Astrocyte (in vitro differentiated cells and primary cell): ENCODE measurements at regions not wholly inside any gene's neighbourhood (a gene's known extent, or its start where the extent isn't known, plus 50 kb on each side); places are given as distances from the start of the nearest gene placed in this dataset.
A peak's percentile ranks its signal among the peaks of the same experiment; 100 is the strongest.
"Not testable (repeated sequence)": the region's sequence is repeated elsewhere in the genome, so short reads cannot be mapped to it uniquely, and the experiment has no call there.

ENCODE experiments used
- DNase-seq: peaks from one replicate; pipeline ENCODE4 v3.0.0-alpha.2; 2010; ENCODE audit warnings: low read depth
- FAIRE-seq: peaks from 2 replicates; lab custom pipeline; 2011; peaks lifted over from hg19 to GRCh38; lab: Jason Lieb, UNC
- H2AFZ ChIP-seq: 2 replicates; pipeline ENCODE4 v1.6.0; 2012; ENCODE audit warnings: low read depth, low read length, inconsistent platforms
- H3K27ac ChIP-seq: 2 replicates; pipeline ENCODE4 v1.5.1; 2011; ENCODE audit warnings: low read depth, low read length, inconsistent platforms
- H3K27me3 ChIP-seq: 2 replicates; pipeline ENCODE4 v1.6.0; 2011; ENCODE audit warnings: low read length, inconsistent platforms; ENCODE audit not compliant: insufficient read depth
- H3K36me3 ChIP-seq: 2 replicates; pipeline ENCODE4 v1.5.1; 2011; ENCODE audit warnings: low read length, inconsistent platforms; ENCODE audit not compliant: insufficient read depth
- H3K4me1 ChIP-seq: 2 replicates; pipeline ENCODE4 v1.5.1; 2011; ENCODE audit warnings: low read length, inconsistent platforms; ENCODE audit not compliant: insufficient read depth
- H3K4me2 ChIP-seq: 2 replicates; pipeline ENCODE4 v1.6.0; 2012; ENCODE audit warnings: low read length, inconsistent platforms
- H3K4me3 ChIP-seq: 2 replicates; pipeline ENCODE4 v1.5.1; 2011; ENCODE audit warnings: low read depth, mild to moderate bottlenecking, low read length, inconsistent platforms; ENCODE audit not compliant: insufficient read depth
- H3K79me2 ChIP-seq: 2 replicates; pipeline ENCODE4 v1.6.0; 2012; ENCODE audit warnings: mild to moderate bottlenecking, low read length, inconsistent platforms; ENCODE audit not compliant: insufficient read depth
- H3K9ac ChIP-seq: 2 replicates; pipeline ENCODE4 v1.6.0; 2012; ENCODE audit warnings: mild to moderate bottlenecking, low read length, inconsistent platforms
- H3K9me3 ChIP-seq: 2 replicates; pipeline ENCODE4 v1.5.1; 2012; ENCODE audit warnings: low read depth, mild to moderate bottlenecking, low read length, inconsistent platforms; ENCODE audit not compliant: insufficient read depth
- H4K20me1 ChIP-seq: 2 replicates; pipeline ENCODE4 v1.6.0; 2012; ENCODE audit warnings: low read length, inconsistent platforms; ENCODE audit not compliant: insufficient read depth
- H3K27ac Mint-ChIP-seq: one replicate; pipeline ENCODE4 v1.8.0; 2021; ENCODE audit warnings: mild to moderate bottlenecking, mixed read lengths; ENCODE audit not compliant: unreplicated experiment
- H3K27me3 Mint-ChIP-seq: one replicate; pipeline ENCODE4 v1.8.0; 2021; ENCODE audit warnings: low read depth, mixed read lengths; ENCODE audit not compliant: unreplicated experiment
- H3K36me3 Mint-ChIP-seq: one replicate; pipeline ENCODE4 v1.8.0; 2021; ENCODE audit warnings: low read depth, mixed read lengths; ENCODE audit not compliant: unreplicated experiment
- H3K4me1 Mint-ChIP-seq: one replicate; pipeline ENCODE4 v1.8.0; 2021; ENCODE audit warnings: low read depth, mixed read lengths; ENCODE audit not compliant: unreplicated experiment
- H3K4me3 Mint-ChIP-seq: one replicate; pipeline ENCODE4 v1.8.0; 2021; ENCODE audit warnings: mild to moderate bottlenecking, moderate library complexity, mixed read lengths; ENCODE audit not compliant: unreplicated experiment
- H3K9me3 Mint-ChIP-seq: one replicate; pipeline ENCODE4 v1.8.0; 2021; ENCODE audit warnings: mild to moderate bottlenecking, mixed read lengths; ENCODE audit not compliant: unreplicated experiment
- EZH2 ChIP-seq: IDR thresholded peaks from 2 replicates; pipeline ENCODE4 v1.6.1; 2012; ENCODE audit warnings: mild to moderate bottlenecking, low read length, inconsistent platforms; ENCODE audit not compliant: insufficient read depth
- TF ChIP-seq, protein P1 (sequence below): IDR thresholded peaks from 2 replicates; pipeline ENCODE4 v1.5.1; 2011; ENCODE audit warnings: low read depth, mild to moderate bottlenecking, inconsistent platforms, low read length, moderate library complexity; ENCODE audit not compliant: insufficient read depth

DNA sequence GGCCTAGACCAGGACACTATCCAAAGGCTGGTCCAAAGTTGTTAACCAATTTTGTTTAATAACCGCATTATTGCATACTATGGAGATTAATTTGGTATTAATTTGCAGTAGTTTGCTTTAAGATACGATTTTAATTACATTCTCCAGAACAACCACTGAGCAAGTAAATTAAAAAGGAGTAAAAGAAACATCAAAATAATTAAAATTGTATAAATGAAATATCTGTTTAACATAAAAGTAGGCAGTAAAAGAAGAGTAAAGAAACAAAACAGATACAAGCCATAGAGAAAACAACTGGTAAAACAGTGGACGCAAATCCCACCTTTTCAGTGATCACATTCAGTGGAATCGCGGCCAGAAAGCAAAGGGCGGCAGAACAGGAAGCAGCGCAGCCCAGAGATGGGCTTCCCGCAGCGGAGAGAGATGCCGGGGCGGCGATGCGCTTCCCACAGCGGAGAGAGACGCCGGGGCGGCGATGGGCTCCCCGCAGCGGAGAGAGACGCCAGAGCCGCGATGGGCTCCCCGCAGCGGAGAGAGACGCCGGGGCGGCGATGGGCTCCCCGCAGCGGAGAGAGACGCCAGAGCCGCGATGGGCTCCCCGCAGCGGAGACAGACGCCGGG lies 176.8 kb downstream of the RTP5 start:
- no peak overlapping the region for H3K27ac Mint-ChIP-seq
- no peak overlapping the region for H3K4me3 ChIP-seq

DNA sequence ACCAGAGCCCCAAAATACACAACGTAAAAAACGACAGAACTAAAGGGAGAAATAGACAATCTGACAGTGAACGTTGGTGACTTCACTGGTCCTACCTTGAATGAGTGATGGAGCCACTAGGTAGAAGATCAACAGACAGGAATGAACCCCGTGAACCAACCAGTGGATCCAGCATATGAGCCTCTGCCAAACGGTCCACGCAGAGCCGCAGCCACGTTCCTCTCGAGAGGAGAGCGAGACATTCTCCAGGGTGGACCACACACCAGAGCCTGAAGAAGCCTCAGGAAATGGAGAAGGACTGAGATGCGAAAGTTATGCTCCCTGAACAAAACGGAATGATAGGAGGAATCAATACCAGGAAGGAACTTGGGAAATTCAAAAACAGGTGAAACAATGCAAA lies 178.4 kb downstream of the RTP5 start:
- Histone ChIP-seq H3K4me1 (no peaks in the 10 kb centered on the region), H4K20me1 (no peaks in the 10 kb centered on the region), H3K9ac (no peak overlapping the region), H3K36me3 (no peaks in the 10 kb centered on the region), H3K27me3 (peaks cover 21% of the 10 kb centered on the region), H3K4me2 (no peak overlapping the region), H3K4me3 (no peak overlapping the region), H3K27ac (no peak overlapping the region), H3K79me2 (no peaks in the 10 kb centered on the region), H3K9me3 (no peaks in the 10 kb centered on the region), H2AFZ (no peak overlapping the region)
- FAIRE-seq (no peak), DNase-seq (no peak)
- Mint-ChIP-seq H3K27me3 (peaks cover 74% of the 10 kb centered on the region), H3K27ac (no peak overlapping the region), H3K36me3 (peaks cover 8% of the 10 kb centered on the region), H3K4me1 (no peaks in the 10 kb centered on the region), H3K4me3 (no peak overlapping the region), H3K9me3 (peaks cover 25% of the 10 kb centered on the region)
- no peak for TF ChIP-seq EZH2

More for the DNA sequence above, 176.8 kb downstream of the RTP5 start:
- Histone ChIP-seq H3K79me2 (no peaks in the 10 kb centered on the region), H2AFZ (no peak overlapping the region), H3K9me3 (peaks cover 5% of the 10 kb centered on the region), H3K27ac (no peak overlapping the region), H3K36me3 (no peaks in the 10 kb centered on the region), H4K20me1 (no peaks in the 10 kb centered on the region), H3K9ac (no peak overlapping the region), H3K4me1 (no peaks in the 10 kb centered on the region), H3K4me2 (no peak overlapping the region), H3K27me3 (peaks cover 20% of the 10 kb centered on the region)
- no peaks in the 10 kb centered on the region for H3K4me1 Mint-ChIP-seq
- DNase-seq: no peak
- TF ChIP-seq, protein P1, sequence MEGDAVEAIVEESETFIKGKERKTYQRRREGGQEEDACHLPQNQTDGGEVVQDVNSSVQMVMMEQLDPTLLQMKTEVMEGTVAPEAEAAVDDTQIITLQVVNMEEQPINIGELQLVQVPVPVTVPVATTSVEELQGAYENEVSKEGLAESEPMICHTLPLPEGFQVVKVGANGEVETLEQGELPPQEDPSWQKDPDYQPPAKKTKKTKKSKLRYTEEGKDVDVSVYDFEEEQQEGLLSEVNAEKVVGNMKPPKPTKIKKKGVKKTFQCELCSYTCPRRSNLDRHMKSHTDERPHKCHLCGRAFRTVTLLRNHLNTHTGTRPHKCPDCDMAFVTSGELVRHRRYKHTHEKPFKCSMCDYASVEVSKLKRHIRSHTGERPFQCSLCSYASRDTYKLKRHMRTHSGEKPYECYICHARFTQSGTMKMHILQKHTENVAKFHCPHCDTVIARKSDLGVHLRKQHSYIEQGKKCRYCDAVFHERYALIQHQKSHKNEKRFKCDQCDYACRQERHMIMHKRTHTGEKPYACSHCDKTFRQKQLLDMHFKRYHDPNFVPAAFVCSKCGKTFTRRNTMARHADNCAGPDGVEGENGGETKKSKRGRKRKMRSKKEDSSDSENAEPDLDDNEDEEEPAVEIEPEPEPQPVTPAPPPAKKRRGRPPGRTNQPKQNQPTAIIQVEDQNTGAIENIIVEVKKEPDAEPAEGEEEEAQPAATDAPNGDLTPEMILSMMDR: no peak
- peak; percentile 9 for TF ChIP-seq EZH2
- FAIRE-seq: no peak
- peaks cover 8% of the 10 kb centered on the region for H3K36me3 Mint-ChIP-seq
- H3K27me3 Mint-ChIP-seq: peaks cover 71% of the 10 kb centered on the region
- peaks cover 31% of the 10 kb centered on the region for H3K9me3 Mint-ChIP-seq
- no peak overlapping the region for H3K4me3 Mint-ChIP-seq

DNA sequence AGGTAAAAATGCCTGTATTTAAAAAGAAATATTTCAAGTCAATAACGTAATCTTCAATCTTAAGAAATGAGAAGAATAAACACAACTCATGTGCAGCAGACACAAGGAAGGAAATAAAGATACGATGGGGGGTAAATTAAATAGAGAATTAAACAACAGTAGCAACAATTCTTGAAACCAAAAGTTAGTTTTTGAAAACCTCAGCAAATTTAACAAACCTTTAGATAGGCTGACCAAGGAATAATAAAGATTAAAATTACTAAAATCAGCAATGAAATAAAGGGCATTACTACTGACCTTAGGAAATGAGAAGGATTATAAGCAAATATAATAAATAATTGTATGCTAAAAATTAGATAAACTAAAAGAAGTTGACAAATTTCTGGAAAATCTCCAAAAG lies 178.9 kb downstream of the RTP5 start:
- H3K27ac Mint-ChIP-seq: no peak overlapping the region
- Histone ChIP-seq H3K9ac (no peak overlapping the region), H3K27ac (no peak overlapping the region), H4K20me1 (no peaks in the 10 kb centered on the region), H3K27me3 (peaks cover 23% of the 10 kb centered on the region), H3K4me2 (no peak overlapping the region), H2AFZ (no peak overlapping the region), H3K36me3 (no peaks in the 10 kb centered on the region), H3K9me3 (no peaks in the 10 kb centered on the region), H3K79me2 (no peaks in the 10 kb centered on the region), H3K4me1 (no peaks in the 10 kb centered on the region), H3K4me3 (no peak overlapping the region)
- no peak overlapping the region for H3K4me3 Mint-ChIP-seq
- FAIRE-seq (no peak), DNase-seq (no peak)
- H3K27me3 Mint-ChIP-seq: peaks cover 73% of the 10 kb centered on the region
- H3K9me3 Mint-ChIP-seq: peaks cover 23% of the 10 kb centered on the region
- H3K4me1 Mint-ChIP-seq: no peaks in the 10 kb centered on the region
- TF ChIP-seq, protein P1: no peak
- no peak for TF ChIP-seq EZH2
- H3K36me3 Mint-ChIP-seq: peaks cover 6% of the 10 kb centered on the region

DNA sequence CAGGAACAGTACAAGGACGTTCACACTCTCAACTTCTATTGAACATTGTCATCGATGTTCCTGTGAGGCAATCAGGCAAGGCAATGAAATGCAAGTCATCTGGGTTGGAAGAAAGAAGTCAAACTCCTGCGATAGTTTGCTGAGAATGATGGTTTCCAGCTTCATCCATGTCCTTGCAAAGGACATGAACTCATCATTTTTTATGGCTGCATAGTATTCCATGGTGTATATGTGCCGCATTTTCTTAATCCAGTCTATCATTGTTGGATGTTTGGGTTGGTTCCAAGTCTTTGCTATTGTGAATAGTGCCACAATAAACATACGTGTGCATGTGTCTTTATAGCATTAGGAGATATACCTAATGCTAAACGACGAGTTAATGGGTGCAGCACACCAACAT lies 180.0 kb downstream of the RTP5 start:
- not testable (repeated sequence) for H3K79me2 ChIP-seq, H3K4me2 ChIP-seq, H3K9ac ChIP-seq, H3K27ac Mint-ChIP-seq, H3K36me3 Mint-ChIP-seq, H3K4me3 ChIP-seq, DNase-seq, H2AFZ ChIP-seq, H3K4me3 Mint-ChIP-seq, H3K36me3 ChIP-seq, H3K9me3 ChIP-seq, H3K4me1 ChIP-seq, FAIRE-seq, H3K27ac ChIP-seq, H4K20me1 ChIP-seq, H3K4me1 Mint-ChIP-seq
- Mint-ChIP-seq H3K27me3 (peaks cover 74% of the 10 kb centered on the region), H3K9me3 (peaks cover 23% of the 10 kb centered on the region)
- peaks cover 30% of the 10 kb centered on the region for H3K27me3 ChIP-seq
